ENCODE measurements at regions not wholly inside any gene's neighbourhood (a gene's known extent, or its start where the extent isn't known, plus 50 kb on each side); places are given as distances from the start of the nearest gene placed in this dataset.

- TF ChIP-seq EZH2 (IDR thresholded peaks at IDR 0.05; ENCODE audit: insufficient read depth, poor library complexity, severe bottlenecking), result no peak
- no peak for TF ChIP-seq EZH2phosphoT487 (IDR thresholded peaks at IDR 0.05; ENCODE audit: insufficient read depth, low read depth)
These were observed 604.4 kb downstream of the ARAP2 start for GRCh38 chr4:35639929-35640328.
